ENCODE measurements at regions not wholly inside any gene's neighbourhood (a gene's known extent, or its start where the extent isn't known, plus 50 kb on each side); places are given as distances from the start of the nearest gene placed in this dataset.

- TF ChIP-seq CTCF (IDR thresholded peaks at IDR 0.05) (no peak), POLR2A (IDR thresholded peaks at IDR 0.05) (no peak)
- peak in 1 of 2 donors; percentile 75 for DNase-seq (ENCODE audit: low spot score in 2 of 2)
- no peak overlapping the region for H3K4me3 ChIP-seq (ENCODE audit: low read depth, poor library complexity, severe bottlenecking)
- intact Hi-C loops (cut with DNase I; ENCODE audit: low total_unique reads) = no loop called here
- WGBS, 2 donors = 92 to 95% methylated on average over 24 of the region's 24 CpGs
These were observed 137.6 kb upstream of the RPS6KA2 start for GRCh38 chr6:166764473-166765233.

GRCh38 chr6:166763606-166764472 is 136.8 kb upstream of the RPS6KA2 start:
- intact Hi-C loops (cut with DNase I; ENCODE audit: low total_unique reads) = no loop called here
- TF ChIP-seq CTCF (IDR thresholded peaks at IDR 0.05) = no peak
- TF ChIP-seq POLR2A (IDR thresholded peaks at IDR 0.05) = no peak
- H3K4me3 ChIP-seq (ENCODE audit: low read depth, poor library complexity, severe bottlenecking) = no peak overlapping the region
- 86 to 91% methylated on average over 37 of the region's 37 CpGs for WGBS, 2 donors
- peak in 1 of 2 donors; percentile 43 for DNase-seq (ENCODE audit: low spot score in 2 of 2)

- TF ChIP-seq CTCF (IDR thresholded peaks at IDR 0.05) (no peak), POLR2A (IDR thresholded peaks at IDR 0.05) (no peak)
- intact Hi-C loops (cut with DNase I; ENCODE audit: low total_unique reads) = no loop called here
- H3K4me3 ChIP-seq (ENCODE audit: low read depth, poor library complexity, severe bottlenecking) = no peak overlapping the region
- WGBS, 2 donors = 86 to 91% methylated on average over 9 of the region's 9 CpGs
- no peak for DNase-seq (ENCODE audit: low spot score in 2 of 2)
These were observed 134.8 kb upstream of the RPS6KA2 start for GRCh38 chr6:166761801-166762200.

GRCh38 chr6:166760288-166760687 is 133.2 kb upstream of the RPS6KA2 start:
- intact Hi-C loops (cut with DNase I; ENCODE audit: low total_unique reads) = no loop called here
- TF ChIP-seq CTCF (IDR thresholded peaks at IDR 0.05) = no peak
- no peak for TF ChIP-seq POLR2A (IDR thresholded peaks at IDR 0.05)
- peak in 1 of 2 donors; percentile 64 for DNase-seq (ENCODE audit: low spot score in 2 of 2)
- WGBS, 2 donors = 76 to 78% methylated on average over 11 of the region's 11 CpGs
- no peak overlapping the region for H3K4me3 ChIP-seq (ENCODE audit: low read depth, poor library complexity, severe bottlenecking)

- DNase-seq (ENCODE audit: low spot score in 2 of 2) = no peak
- intact Hi-C loops (cut with DNase I; ENCODE audit: low total_unique reads) = no loop called here
- 50 to 59% methylated on average over 15 of the region's 15 CpGs for WGBS, 2 donors
- TF ChIP-seq CTCF (IDR thresholded peaks at IDR 0.05) = no peak
- TF ChIP-seq POLR2A (IDR thresholded peaks at IDR 0.05) = no peak
- no peak overlapping the region for H3K4me3 ChIP-seq (ENCODE audit: low read depth, poor library complexity, severe bottlenecking)
These were observed 131.2 kb upstream of the RPS6KA2 start for GRCh38 chr6:166758136-166758704.
